Memory B cell (primary cell): ENCODE measurements at regions not wholly inside any gene's neighbourhood (a gene's known extent, or its start where the extent isn't known, plus 50 kb on each side); places are given as distances from the start of the nearest gene placed in this dataset.

Experiments used
- ATAC-seq: fragments of 150-1000 bp; cut with Tn5 transposase; 2 replicates; pipeline ENCODE4 v1.10.0; 2021; ENCODE audit warnings: low read depth, mild to moderate bottlenecking, moderate library complexity
- DNase-seq, 2 donors: peaks; one replicate each; pipeline ENCODE4 v3.0.0; 2022; ENCODE audit warnings: low spot score in 2 of 2
- H3K27ac Mint-ChIP-seq: one replicate; pipeline ENCODE4 v1.8.0; 2022; ENCODE audit warnings: mild to moderate bottlenecking, moderate library complexity, mixed read lengths
- H3K27me3 Mint-ChIP-seq: one replicate; pipeline ENCODE4 v1.8.0; 2022; ENCODE audit warnings: mixed read lengths
- H3K36me3 Mint-ChIP-seq: one replicate; pipeline ENCODE4 v1.8.0; 2022; ENCODE audit warnings: mild to moderate bottlenecking, mixed read lengths
- H3K4me1 Mint-ChIP-seq: one replicate; pipeline ENCODE4 v1.8.0; 2022; ENCODE audit warnings: mixed read lengths
- H3K4me3 Mint-ChIP-seq: one replicate; pipeline ENCODE4 v1.8.0; 2022; ENCODE audit warnings: mild to moderate bottlenecking, moderate library complexity, mixed read lengths
- H3K9me3 Mint-ChIP-seq: one replicate; pipeline ENCODE4 v1.8.0; 2022; ENCODE audit warnings: mixed read lengths

DNA sequence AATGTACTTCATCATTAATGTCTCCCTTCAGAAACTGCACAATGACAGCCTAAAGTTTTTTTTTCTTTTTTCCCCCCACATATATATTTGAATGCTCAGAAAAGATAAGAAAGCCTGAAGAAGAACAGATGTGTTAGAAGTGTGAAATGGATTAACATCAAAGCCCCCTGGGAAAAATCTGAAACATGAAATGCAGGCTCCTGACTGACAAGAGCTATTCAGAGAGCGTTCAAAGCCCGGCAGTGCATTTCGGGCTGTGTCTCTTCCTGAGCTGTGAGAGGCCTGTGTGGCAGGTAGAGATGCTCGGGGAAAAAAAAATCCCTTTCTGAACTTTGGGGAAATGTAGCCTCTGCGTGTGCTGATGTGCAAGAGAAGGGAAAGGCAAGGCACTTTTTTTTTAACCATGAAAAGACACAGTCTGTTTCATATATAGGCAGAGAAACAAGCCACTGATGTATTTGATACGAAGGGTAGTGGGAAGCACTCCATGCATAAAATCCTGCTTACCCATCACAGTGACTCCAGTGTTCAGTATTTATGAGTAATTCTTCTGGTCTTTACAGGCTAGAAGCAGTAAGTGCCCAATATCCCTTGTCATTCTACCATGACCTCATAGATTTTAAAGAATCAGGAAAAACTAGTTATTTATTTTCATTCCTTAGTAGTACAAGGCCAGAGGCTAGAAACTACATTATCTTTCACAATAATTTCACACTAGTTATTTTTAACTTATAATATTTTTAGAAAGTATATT, 1574.2 kb upstream of the PIK3C3 start:
- Mint-ChIP-seq H3K36me3 (no peaks in the 10 kb centered on the region), H3K4me3 (no peak overlapping the region), H3K27ac (no peak overlapping the region), H3K9me3 (peaks cover 5% of the 10 kb centered on the region), H3K4me1 (no peaks in the 10 kb centered on the region), H3K27me3 (no peaks in the 10 kb centered on the region)
- DNase-seq: no peak
- no peak for ATAC-seq

DNA sequence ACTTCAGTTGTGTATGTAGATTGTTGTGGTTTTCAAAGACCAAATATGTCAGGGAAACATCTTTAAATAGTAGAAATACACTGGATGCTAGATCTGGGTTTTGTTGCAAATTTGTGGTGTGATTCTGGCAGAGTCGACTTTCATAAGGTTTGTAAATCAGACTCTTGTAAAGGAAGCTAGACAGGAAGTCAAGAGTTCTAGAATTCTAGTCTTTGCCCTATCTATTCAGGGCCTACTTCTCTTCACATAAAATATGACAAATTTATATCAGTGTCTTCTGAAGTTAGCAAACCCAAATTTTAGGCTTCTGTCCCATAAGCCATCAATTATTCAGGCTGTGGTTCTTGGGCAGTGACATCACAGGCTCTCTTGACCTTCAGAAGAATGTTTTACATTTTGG, 1579.2 kb upstream of the PIK3C3 start:
- ATAC-seq (no peak), DNase-seq (no peak)
- H3K27me3 Mint-ChIP-seq: no peaks in the 10 kb centered on the region
- no peak overlapping the region for H3K27ac Mint-ChIP-seq
- peaks cover 2% of the 10 kb centered on the region for H3K9me3 Mint-ChIP-seq
- no peaks in the 10 kb centered on the region for H3K4me1 Mint-ChIP-seq
- H3K4me3 Mint-ChIP-seq: no peak overlapping the region
- H3K36me3 Mint-ChIP-seq: no peaks in the 10 kb centered on the region

DNA sequence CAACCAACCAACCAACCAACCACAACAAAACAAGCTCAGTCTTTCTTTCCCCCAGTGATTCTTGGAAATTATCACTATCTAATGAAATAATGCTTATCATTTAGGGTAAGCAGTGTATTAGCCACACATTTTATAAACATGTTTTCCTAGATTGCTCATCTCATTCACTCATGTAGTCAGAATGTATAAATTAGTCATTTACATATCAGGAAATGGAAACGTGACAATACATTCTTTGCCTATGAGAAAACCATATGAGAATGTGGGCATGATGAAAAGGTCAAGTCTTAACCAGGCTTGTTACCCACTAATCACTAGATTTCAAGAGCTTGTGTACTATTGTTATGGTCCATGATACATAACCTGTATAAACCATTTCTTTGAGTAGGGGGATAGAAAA, 1583.4 kb upstream of the PIK3C3 start:
- Mint-ChIP-seq H3K9me3 (peaks cover 2% of the 10 kb centered on the region), H3K36me3 (no peaks in the 10 kb centered on the region)

DNA sequence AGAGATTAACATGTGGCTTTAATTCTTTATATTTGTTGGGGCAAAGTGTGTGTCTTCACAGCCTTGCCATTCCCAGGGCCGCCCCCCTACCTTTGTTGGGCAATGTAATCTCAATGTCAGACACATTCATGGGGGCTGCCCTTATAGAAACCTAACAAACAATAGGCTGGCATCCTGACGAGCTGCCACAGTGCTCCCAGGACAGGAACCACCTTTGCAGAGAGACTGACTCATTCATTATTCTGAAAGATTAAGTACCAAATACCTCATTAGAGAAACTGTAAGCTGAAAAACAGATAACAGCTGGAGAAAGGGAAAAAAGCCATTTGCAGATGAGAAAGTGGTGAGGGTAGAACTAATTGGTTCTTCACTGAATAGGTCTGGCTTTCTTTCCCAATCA, 1587.5 kb upstream of the PIK3C3 start:
- H3K36me3 Mint-ChIP-seq: no peaks in the 10 kb centered on the region
- H3K4me1 Mint-ChIP-seq: no peaks in the 10 kb centered on the region
- H3K9me3 Mint-ChIP-seq: peaks cover 2% of the 10 kb centered on the region
- H3K27me3 Mint-ChIP-seq: no peaks in the 10 kb centered on the region
- H3K27ac Mint-ChIP-seq: no peak overlapping the region
- DNase-seq: no peak
- no peak for ATAC-seq
- H3K4me3 Mint-ChIP-seq: no peak overlapping the region

More for the DNA sequence above, 1583.4 kb upstream of the PIK3C3 start:
- Mint-ChIP-seq H3K4me1 (no peaks in the 10 kb centered on the region), H3K27me3 (no peaks in the 10 kb centered on the region), H3K27ac (no peak overlapping the region), H3K4me3 (no peak overlapping the region)
- DNase-seq: no peak
- no peak for ATAC-seq

DNA sequence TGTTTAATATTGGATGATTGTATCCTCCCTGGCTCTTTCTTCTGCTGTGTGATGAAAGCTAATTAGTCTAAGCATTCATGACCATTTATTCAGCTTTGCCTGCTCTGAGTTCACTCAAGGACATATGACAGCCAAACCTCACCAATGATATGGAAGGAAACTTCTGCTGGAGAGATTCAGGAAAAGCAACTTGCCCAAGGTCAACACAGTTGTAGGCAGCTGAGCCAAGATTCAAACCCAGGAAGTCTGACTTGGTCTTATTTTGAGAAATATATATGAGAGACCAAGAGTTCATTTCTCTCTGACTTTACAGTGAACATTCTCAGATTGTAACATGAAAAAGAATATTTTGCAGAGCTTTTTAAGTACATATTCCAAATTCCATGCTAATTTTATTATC, 1588.5 kb upstream of the PIK3C3 start:
- Mint-ChIP-seq H3K9me3 (peaks cover 2% of the 10 kb centered on the region), H3K36me3 (no peaks in the 10 kb centered on the region), H3K4me3 (no peak overlapping the region), H3K27ac (no peak overlapping the region), H3K4me1 (no peaks in the 10 kb centered on the region), H3K27me3 (no peaks in the 10 kb centered on the region)
- ATAC-seq: no peak
- DNase-seq: no peak

DNA sequence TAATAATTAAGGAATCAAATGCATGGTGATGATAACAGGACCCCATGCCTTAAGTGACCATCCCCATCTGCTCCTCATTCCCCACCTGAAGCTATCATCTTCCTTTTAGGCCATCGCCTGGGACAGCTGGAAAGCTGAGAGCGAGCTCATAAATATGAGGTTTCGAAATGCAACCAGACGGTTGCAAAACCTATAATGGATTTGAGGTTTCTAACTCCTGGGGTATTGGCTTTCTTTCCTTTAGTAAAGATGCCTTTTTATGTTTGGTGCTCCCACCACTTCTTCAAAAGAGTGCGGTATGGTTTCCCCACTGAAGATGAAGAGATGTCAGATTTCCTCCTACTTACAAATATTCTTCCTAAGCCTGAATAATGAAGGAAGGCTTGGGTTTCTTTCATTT, 1589.5 kb upstream of the PIK3C3 start:
- Mint-ChIP-seq H3K9me3 (peaks cover 1% of the 10 kb centered on the region), H3K27ac (no peak overlapping the region), H3K36me3 (no peaks in the 10 kb centered on the region), H3K4me1 (no peaks in the 10 kb centered on the region), H3K4me3 (no peak overlapping the region), H3K27me3 (no peaks in the 10 kb centered on the region)
- ATAC-seq: no peak
- DNase-seq: no peak

DNA sequence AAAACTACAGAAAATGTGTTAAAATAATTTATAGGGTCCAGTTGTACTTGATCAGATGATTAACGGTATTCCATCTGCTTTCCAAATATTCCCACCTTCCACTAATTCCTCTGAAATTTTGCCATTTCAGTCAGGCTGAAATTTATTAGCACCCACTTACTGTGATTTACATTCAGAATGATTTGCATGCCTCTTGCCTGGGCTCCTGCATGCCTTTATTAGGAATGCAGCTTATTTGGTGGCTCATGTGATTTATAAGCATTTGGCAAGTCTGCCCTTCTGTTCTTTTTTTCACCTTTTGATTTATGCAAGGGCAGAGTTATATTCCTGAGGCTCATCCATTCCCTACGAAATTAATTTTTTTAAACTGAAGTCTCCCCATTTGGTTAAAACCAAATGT, 1594.5 kb upstream of the PIK3C3 start:
- no peak for ATAC-seq
- no peak for DNase-seq
- H3K4me1 Mint-ChIP-seq: no peaks in the 10 kb centered on the region
- H3K4me3 Mint-ChIP-seq: no peak overlapping the region
- no peaks in the 10 kb centered on the region for H3K36me3 Mint-ChIP-seq
- H3K27ac Mint-ChIP-seq: no peak overlapping the region
- H3K9me3 Mint-ChIP-seq: peaks cover 1% of the 10 kb centered on the region
- H3K27me3 Mint-ChIP-seq: no peaks in the 10 kb centered on the region

DNA sequence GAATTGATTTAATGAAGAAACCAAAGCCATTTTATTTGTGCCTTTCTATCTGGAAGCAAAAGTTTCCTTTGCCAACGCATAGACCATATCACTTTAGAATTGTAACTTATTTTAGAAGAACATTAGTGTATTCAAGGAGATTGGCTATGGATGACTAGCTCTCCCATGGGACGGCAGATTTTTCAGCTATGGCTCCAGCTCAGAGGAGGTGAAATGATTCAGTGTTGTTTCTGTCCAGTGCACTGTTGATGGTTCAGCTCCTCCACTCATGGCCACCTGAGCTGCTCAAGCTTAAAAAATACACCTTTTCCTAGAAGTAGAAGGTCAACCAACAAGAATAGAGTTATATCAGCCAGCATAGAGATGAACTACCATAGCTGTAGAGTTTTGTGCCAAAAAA, 1597.5 kb upstream of the PIK3C3 start:
- Mint-ChIP-seq H3K27ac (no peak overlapping the region), H3K36me3 (no peaks in the 10 kb centered on the region), H3K27me3 (no peaks in the 10 kb centered on the region), H3K9me3 (peaks cover 1% of the 10 kb centered on the region), H3K4me1 (no peaks in the 10 kb centered on the region), H3K4me3 (no peak overlapping the region)
- ATAC-seq: no peak
- DNase-seq: no peak

DNA sequence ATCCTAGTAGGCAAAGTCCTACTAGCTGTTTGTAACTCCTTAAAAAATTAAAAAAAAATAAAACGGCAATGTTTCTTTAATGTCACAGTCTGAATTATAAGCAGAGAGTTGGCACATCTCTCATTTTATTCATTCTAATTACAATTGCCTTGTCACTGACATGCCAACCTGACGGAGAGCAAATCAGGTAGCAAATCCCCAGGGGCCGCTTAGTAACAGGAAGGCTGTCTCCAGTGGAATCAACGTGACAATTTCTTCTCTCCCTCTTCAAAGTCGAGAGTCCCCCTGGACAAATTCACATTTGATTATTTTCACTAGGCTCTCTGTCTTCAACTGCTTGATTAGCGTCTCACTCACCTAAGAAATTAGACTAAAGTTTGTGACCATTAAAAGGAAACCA, 1598.9 kb upstream of the PIK3C3 start:
- no peaks in the 10 kb centered on the region for H3K4me1 Mint-ChIP-seq
- H3K36me3 Mint-ChIP-seq: no peaks in the 10 kb centered on the region
- H3K9me3 Mint-ChIP-seq: peaks cover 1% of the 10 kb centered on the region
- DNase-seq (no peak), ATAC-seq (no peak)
- H3K27ac Mint-ChIP-seq: no peak overlapping the region
- H3K4me3 Mint-ChIP-seq: no peak overlapping the region
- H3K27me3 Mint-ChIP-seq: no peaks in the 10 kb centered on the region

DNA sequence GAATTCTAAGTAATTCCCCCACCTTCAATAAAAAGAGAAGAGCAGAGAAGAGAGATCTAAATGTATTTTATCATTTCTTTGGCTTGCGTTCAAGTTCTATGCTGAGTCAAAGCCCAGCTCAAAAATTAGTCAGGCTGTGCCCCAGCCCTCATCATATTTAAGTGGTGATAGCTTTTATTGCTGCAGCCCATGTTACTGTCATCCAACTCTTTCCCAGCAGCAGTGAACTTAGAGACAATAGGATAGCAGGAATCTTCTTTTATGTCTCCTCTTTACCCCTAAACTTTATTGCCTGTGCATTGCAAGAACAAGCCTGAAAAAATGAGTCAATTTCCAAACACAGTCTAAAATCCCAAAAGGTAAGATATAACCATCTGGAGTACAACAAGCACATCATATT, 1599.3 kb upstream of the PIK3C3 start:
- no peaks in the 10 kb centered on the region for H3K27me3 Mint-ChIP-seq
- no peak for ATAC-seq
- H3K9me3 Mint-ChIP-seq: no peaks in the 10 kb centered on the region
- H3K27ac Mint-ChIP-seq: no peak overlapping the region
- no peaks in the 10 kb centered on the region for H3K4me1 Mint-ChIP-seq
- H3K4me3 Mint-ChIP-seq: no peak overlapping the region
- no peaks in the 10 kb centered on the region for H3K36me3 Mint-ChIP-seq
- DNase-seq: no peak

DNA sequence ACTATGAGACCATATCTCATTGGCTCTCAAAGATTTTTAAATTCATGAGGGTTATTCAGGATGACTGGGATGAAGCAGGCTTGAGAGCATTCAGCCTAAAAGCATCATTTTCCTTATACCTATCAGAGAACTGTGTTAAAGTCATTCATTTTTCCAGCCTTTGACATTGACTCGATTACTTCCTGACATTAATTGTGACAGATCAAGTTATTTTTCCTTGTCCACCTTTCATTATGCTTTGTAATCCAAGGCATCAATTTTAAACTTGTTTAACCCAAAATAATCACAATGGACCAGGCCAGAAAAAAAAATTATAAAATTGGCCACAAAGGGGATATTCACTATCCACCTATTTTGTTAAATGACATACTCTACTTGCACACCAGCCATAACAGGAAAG, 1606.8 kb upstream of the PIK3C3 start:
- Mint-ChIP-seq H3K4me3 (no peak overlapping the region), H3K36me3 (no peaks in the 10 kb centered on the region), H3K9me3 (peaks cover 2% of the 10 kb centered on the region), H3K4me1 (no peaks in the 10 kb centered on the region), H3K27me3 (no peaks in the 10 kb centered on the region), H3K27ac (no peak overlapping the region)
- DNase-seq: no peak
- ATAC-seq: no peak

DNA sequence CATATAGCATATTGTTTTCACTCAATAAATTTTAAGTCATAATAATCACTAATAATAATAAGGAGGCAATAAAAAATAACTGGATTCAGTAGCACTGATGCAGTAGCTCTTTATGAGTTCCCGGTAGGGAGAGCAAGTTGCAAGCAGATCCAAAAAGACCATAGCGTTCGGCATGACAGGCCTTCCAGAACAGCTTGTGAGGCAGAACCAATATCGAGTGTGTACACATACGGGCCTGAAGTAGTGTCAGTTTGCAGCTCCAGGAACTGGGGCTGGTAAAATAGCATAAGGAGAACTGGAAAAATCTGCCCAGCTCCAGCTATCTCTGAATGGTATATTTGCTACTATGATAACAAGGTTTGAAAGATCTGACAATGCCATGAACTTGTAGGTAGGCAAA, 1607.8 kb upstream of the PIK3C3 start:
- Mint-ChIP-seq H3K27ac (no peak overlapping the region), H3K36me3 (no peaks in the 10 kb centered on the region), H3K4me3 (no peak overlapping the region), H3K27me3 (no peaks in the 10 kb centered on the region), H3K9me3 (peaks cover 3% of the 10 kb centered on the region), H3K4me1 (no peaks in the 10 kb centered on the region)
- no peak for ATAC-seq
- no peak for DNase-seq

DNA sequence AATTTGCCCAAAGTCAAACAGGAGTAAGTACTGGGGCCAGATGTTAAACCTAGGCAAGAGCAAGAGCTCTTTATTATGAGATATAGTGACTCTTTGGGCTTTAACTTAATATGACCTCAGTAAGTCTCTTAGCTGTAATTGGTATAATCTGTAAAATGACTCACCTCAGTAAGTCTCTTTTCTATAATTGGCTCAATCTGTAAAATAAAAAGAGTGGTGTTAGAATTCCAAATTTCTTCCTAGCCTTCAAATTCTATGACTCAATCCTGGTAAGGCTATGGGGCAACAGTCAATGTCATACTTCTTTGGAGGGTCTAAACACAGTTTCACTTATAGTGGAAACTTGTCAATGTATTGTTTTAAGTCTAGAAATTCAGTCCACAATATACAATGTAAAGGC, 1608.9 kb upstream of the PIK3C3 start:
- Mint-ChIP-seq H3K9me3 (peaks cover 5% of the 10 kb centered on the region), H3K27me3 (no peaks in the 10 kb centered on the region), H3K36me3 (no peaks in the 10 kb centered on the region), H3K27ac (no peak overlapping the region), H3K4me1 (no peaks in the 10 kb centered on the region), H3K4me3 (no peak overlapping the region)
- ATAC-seq (no peak), DNase-seq (no peak)

DNA sequence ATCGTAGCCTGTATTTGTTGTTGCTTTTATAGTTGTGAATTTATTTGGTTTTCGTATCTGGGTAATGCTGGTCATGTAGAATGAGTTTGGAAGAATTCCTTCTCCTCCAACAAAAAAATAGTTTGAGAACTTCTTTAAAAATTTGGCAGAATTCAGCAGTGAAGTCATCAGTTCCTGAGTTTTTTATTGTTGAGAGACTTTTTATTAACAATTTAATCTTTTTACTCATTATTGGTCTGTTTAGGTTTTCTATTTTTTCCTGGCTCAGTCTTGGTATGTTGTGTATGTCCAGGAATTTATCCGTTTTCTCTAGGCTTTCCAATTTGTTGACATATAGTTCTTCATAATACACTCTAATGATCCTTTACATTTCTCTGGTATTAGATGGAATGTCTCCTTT, 1613.3 kb upstream of the PIK3C3 start:
- no peak overlapping the region for H3K4me3 Mint-ChIP-seq
- peaks cover 6% of the 10 kb centered on the region for H3K9me3 Mint-ChIP-seq
- no peak for ATAC-seq

DNA sequence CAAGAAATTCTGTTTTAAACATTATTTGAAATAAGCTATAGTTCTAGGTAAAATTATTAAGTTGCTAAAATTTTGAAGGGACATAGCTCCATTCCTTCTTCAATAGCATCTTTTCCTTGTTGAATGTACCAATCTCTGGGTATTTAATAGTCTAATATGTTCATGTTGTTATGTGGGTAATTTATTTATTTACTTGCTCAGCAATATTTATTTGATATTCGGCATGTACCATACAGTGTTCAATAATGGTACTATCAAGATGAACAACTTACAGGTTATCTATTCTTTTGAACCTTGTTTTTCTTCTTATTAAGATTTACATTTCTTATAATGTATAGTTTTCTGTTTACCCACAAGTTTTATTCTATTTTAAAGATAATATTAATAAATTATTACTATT, 1616.8 kb upstream of the PIK3C3 start:
- DNase-seq: no peak
- Mint-ChIP-seq H3K4me1 (no peaks in the 10 kb centered on the region), H3K36me3 (no peaks in the 10 kb centered on the region), H3K27me3 (no peaks in the 10 kb centered on the region), H3K9me3 (peaks cover 8% of the 10 kb centered on the region), H3K27ac (no peak overlapping the region), H3K4me3 (no peak overlapping the region)
- no peak for ATAC-seq

More for the DNA sequence above, 1613.3 kb upstream of the PIK3C3 start:
- H3K36me3 Mint-ChIP-seq: no peaks in the 10 kb centered on the region
- no peak for DNase-seq
- no peak overlapping the region for H3K27ac Mint-ChIP-seq
- no peaks in the 10 kb centered on the region for H3K27me3 Mint-ChIP-seq
- no peaks in the 10 kb centered on the region for H3K4me1 Mint-ChIP-seq
